H1 (cell line): ENCODE measurements at regions not wholly inside any gene's neighbourhood (a gene's known extent, or its start where the extent isn't known, plus 50 kb on each side); places are given as distances from the start of the nearest gene placed in this dataset.

ENCODE experiments used
- CTCF ChIA-PET: fragments of 300-600 bp; sonication (Branson Sonifier 250); formaldehyde crosslinking; loops from one replicate; lab custom pipeline; 2021; ENCODE audit not compliant: partially characterized antibody; lab: Charles Lee
- POLR2A ChIA-PET: fragments of 300-600 bp; sonication (Branson Sonifier 250); formaldehyde crosslinking; loops from one replicate; lab custom pipeline; 2021; ENCODE audit warnings: inconsistent platforms; ENCODE audit not compliant: partially characterized antibody; lab: Charles Lee
- DNase-seq, 2 experiments: peaks; one replicate each; pipeline versions ENCODE4 v3.0.0 to v3.0.0-alpha.2; 2010 to 2022; ENCODE audit warnings: low spot score in 2 of 2, low read depth in 1 of 2, mixed read lengths in 1 of 2
- FAIRE-seq: peaks from 2 replicates; lab custom pipeline; 2011; peaks lifted over from hg19 to GRCh38; lab: Jason Lieb, UNC
- H2AFZ ChIP-seq: 2 replicates; pipeline ENCODE4 v1.8.1; 2012; ENCODE audit warnings: low read length, inconsistent platforms
- H2AK5ac ChIP-seq: 2 replicates; pipeline ENCODE4 v1.6.1; 2013; ENCODE audit warnings: low read depth, low read length
- H2BK120ac ChIP-seq: replicated peaks from 2 replicates; pipeline ENCODE3; 2013; ENCODE audit warnings: low read depth, low read length, inconsistent platforms
- H2BK12ac ChIP-seq: 2 replicates; pipeline ENCODE4 v1.6.1; 2013; ENCODE audit warnings: low read depth, low read length
- H2BK15ac ChIP-seq: 2 replicates; pipeline ENCODE4 v1.6.1; 2013; ENCODE audit warnings: low read length
- H2BK20ac ChIP-seq: 2 replicates; pipeline ENCODE4 v1.6.1; 2013; ENCODE audit warnings: low read length
- H2BK5ac ChIP-seq: 2 replicates; pipeline ENCODE4 v1.6.1; 2013; ENCODE audit warnings: low read depth, low read length
- H3K14ac ChIP-seq: 2 replicates; pipeline ENCODE4 v1.6.1; 2013; ENCODE audit warnings: inconsistent platforms; ENCODE audit not compliant: insufficient read length
- H3K18ac ChIP-seq: 2 replicates; pipeline ENCODE4 v1.6.1; 2013; ENCODE audit warnings: low read length; ENCODE audit errors: extremely low read depth
- H3K23ac ChIP-seq: 2 replicates; pipeline ENCODE4 v1.6.1; 2013; ENCODE audit warnings: inconsistent platforms; ENCODE audit not compliant: insufficient read length
- H3K23me2 ChIP-seq: 2 replicates; pipeline ENCODE4 v1.6.1; 2013; ENCODE audit warnings: low read depth, low read length
- H3K27ac ChIP-seq: 2 replicates; pipeline ENCODE4 v1.6.1; 2011; ENCODE audit warnings: low read depth, low read length, inconsistent platforms
- H3K27me3 ChIP-seq, 4 experiments: replicated peaks in 1 of 4; 1 replicate in 1 of 4; 2 replicates in 3 of 4; pipeline versions ENCODE4 v1.6.1 to v1.8.1; 2011 to 2013; ENCODE audit warnings: low read length in 3 of 4, mild to moderate bottlenecking in 3 of 4, inconsistent platforms in 2 of 4, mixed read lengths in 2 of 4, moderate library complexity in 1 of 4; ENCODE audit not compliant: control insufficient read depth in 3 of 4, insufficient read depth in 3 of 4; ENCODE audit errors: extremely low read depth in 1 of 4
- H3K36me3 ChIP-seq, 4 experiments: 2 replicates each; pipeline versions ENCODE4 v1.6.1 to v1.8.1; 2011 to 2013; ENCODE audit warnings: mild to moderate bottlenecking in 4 of 4, low read length in 3 of 4, moderate library complexity in 2 of 4, control low read depth in 1 of 4, inconsistent platforms in 1 of 4; ENCODE audit not compliant: insufficient read depth in 4 of 4, control insufficient read depth in 2 of 4
- H3K4ac ChIP-seq: replicated peaks from 2 replicates; pipeline ENCODE3; 2013; ENCODE audit warnings: low read length, low read depth, mixed read lengths, inconsistent platforms; ENCODE audit not compliant: insufficient read length
- H3K4me1 ChIP-seq, 4 experiments: replicated peaks in 1 of 4; 1 replicate in 1 of 4; 2 replicates in 3 of 4; pipeline versions ENCODE4 v1.6.1 to v1.8.1; 2011 to 2013; ENCODE audit warnings: low read length in 3 of 4, inconsistent platforms in 2 of 4, mixed read lengths in 1 of 4; ENCODE audit not compliant: insufficient read depth in 4 of 4, control insufficient read depth in 3 of 4
- H3K4me2 ChIP-seq, 2 experiments: 2 replicates each; pipeline versions ENCODE4 v1.6.1 to v1.8.1; 2011 to 2013; ENCODE audit warnings: low read depth in 2 of 2, low read length in 2 of 2, control low read depth in 1 of 2, inconsistent platforms in 1 of 2, mild to moderate bottlenecking in 1 of 2; ENCODE audit not compliant: insufficient read depth in 1 of 2
- H3K4me3 ChIP-seq, 4 experiments: fragments of 200-600, 300-600 bp in 1 of 4; sonication (generic), shearing (Covaris generic), sonication (Bioruptor Twin) in 1 of 4; 2 replicates each; pipeline versions ENCODE4 v1.5.1 to v1.8.1; 2011 to 2016; ENCODE audit warnings: low read length in 4 of 4, low read depth in 3 of 4, control low read depth in 2 of 4, inconsistent platforms in 2 of 4, mild to moderate bottlenecking in 2 of 4, mixed read lengths in 1 of 4, moderate library complexity in 1 of 4; ENCODE audit not compliant: insufficient read depth in 2 of 4; ENCODE audit errors: extremely low read depth in 1 of 4
- H3K56ac ChIP-seq: replicated peaks from 2 replicates; pipeline ENCODE3; 2013; ENCODE audit warnings: low read depth, mild to moderate bottlenecking, mixed read lengths, low read length, inconsistent platforms; ENCODE audit not compliant: insufficient read length
- H3K79me1 ChIP-seq: 2 replicates; pipeline ENCODE4 v1.6.1; 2013; ENCODE audit warnings: low read depth, low read length, control low read depth
- H3K79me2 ChIP-seq, 2 experiments: 2 replicates each; pipeline versions ENCODE4 v1.6.1 to v1.8.1; 2012 to 2013; ENCODE audit warnings: low read length in 2 of 2, mild to moderate bottlenecking in 2 of 2, inconsistent platforms in 1 of 2; ENCODE audit not compliant: insufficient read depth in 2 of 2, control insufficient read depth in 1 of 2
- H3K9ac ChIP-seq, 4 experiments: replicated peaks in 1 of 4; 1 replicate in 1 of 4; 2 replicates in 3 of 4; pipeline versions ENCODE4 v1.6.1 to v1.8.1; 2011 to 2013; ENCODE audit warnings: low read depth in 3 of 4, low read length in 3 of 4, control low read depth in 2 of 4, mild to moderate bottlenecking in 2 of 4, moderate library complexity in 2 of 4, inconsistent platforms in 1 of 4; ENCODE audit errors: extremely low read depth in 1 of 4
- H3K9me3 ChIP-seq, 2 experiments: 2 replicates each; pipeline versions ENCODE4 v1.6.1 to v1.8.1; 2012 to 2013; ENCODE audit warnings: mild to moderate bottlenecking in 2 of 2, moderate library complexity in 2 of 2, control low read depth in 1 of 2, inconsistent platforms in 1 of 2, low read depth in 1 of 2, low read length in 1 of 2, mixed read lengths in 1 of 2; ENCODE audit not compliant: insufficient read depth in 2 of 2
- H4K20me1 ChIP-seq, 2 experiments: replicated peaks in 1 of 2; 2 replicates each; pipeline versions ENCODE3 to v1.8.1; 2011 to 2013; ENCODE audit warnings: inconsistent platforms in 2 of 2, low read length in 2 of 2, mild to moderate bottlenecking in 1 of 2; ENCODE audit not compliant: insufficient read depth in 2 of 2, control insufficient read depth in 1 of 2
- H4K5ac ChIP-seq: 2 replicates; pipeline ENCODE4 v1.6.1; 2013; ENCODE audit warnings: low read length, low read depth, mixed read lengths, inconsistent platforms; ENCODE audit not compliant: insufficient read length
- H4K8ac ChIP-seq: 2 replicates; pipeline ENCODE4 v1.8.0; 2013; ENCODE audit warnings: mild to moderate bottlenecking, moderate library complexity, low read length, inconsistent platforms; ENCODE audit not compliant: insufficient read depth; ENCODE audit errors: extremely low read depth
- H4K91ac ChIP-seq: replicated peaks from 2 replicates; pipeline ENCODE3; 2013; ENCODE audit warnings: low read length, mixed read lengths, inconsistent platforms; ENCODE audit not compliant: insufficient read length
- CREB1 ChIP-seq: IDR thresholded peaks from 2 replicates; pipeline ENCODE4 v1.6.1; 2012; ENCODE audit warnings: inconsistent platforms
- RBBP5 ChIP-seq: IDR thresholded peaks from 2 replicates; pipeline ENCODE4 v1.7.1; 2012; ENCODE audit warnings: low read depth, mild to moderate bottlenecking, inconsistent platforms, low read length, moderate library complexity, borderline replicate concordance
- WGBS, 2 experiments: shearing (Covaris generic) in 1 of 2; methylation state at CpG; one replicate each; pipeline versions ENCODE4 v1.1.6 to v1.1.7; 2013 to 2015; ENCODE audit warnings: low lambda C conversion rate in 2 of 2, mixed read lengths in 2 of 2, inconsistent platforms in 1 of 2, low coverage in 1 of 2, missing lambda C conversion rate in 1 of 2; ENCODE audit not compliant: insufficient replicate concordance in 2 of 2, insufficient coverage in 1 of 2, insufficient read length in 1 of 2; ENCODE audit errors: extremely low coverage in 1 of 2, missing lambda C conversion rate in 1 of 2; 5-methylcytosine and 5-hydroxymethylcytosine counted together
- TF ChIP-seq, protein P1 (sequence below): IDR thresholded peaks from 2 replicates; pipeline ENCODE4 v1.6.1; 2012; ENCODE audit warnings: inconsistent platforms

DNA sequence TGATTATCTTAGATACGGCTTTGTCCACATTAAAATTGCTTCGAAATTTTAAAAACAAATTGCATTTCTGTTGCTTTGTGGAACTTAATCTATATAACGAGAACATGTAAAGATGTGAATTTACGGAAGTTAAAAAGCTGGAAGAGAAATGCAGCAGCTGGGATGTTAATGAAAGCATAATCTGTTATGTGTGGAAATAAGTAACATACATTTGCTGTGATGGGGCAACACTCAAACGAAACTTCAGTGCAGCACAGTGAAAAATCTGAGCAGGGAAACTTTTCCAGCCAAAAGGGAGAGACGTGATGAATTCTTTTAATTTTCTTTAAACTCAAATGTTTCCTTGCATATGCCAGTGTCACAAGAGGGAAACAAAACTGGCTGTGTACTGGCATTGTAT lies 276.7 kb upstream of the LMCD1 start:
- no peak overlapping the region for H4K8ac ChIP-seq
- H4K5ac ChIP-seq: no peak overlapping the region
- no peak overlapping the region for H2BK15ac ChIP-seq
- H3K14ac ChIP-seq: no peak overlapping the region
- H3K23ac ChIP-seq: no peak overlapping the region
- no peaks in the 10 kb centered on the region for H3K27me3 ChIP-seq
- no peak overlapping the region for H3K18ac ChIP-seq
- H3K23me2 ChIP-seq: no peaks in the 10 kb centered on the region
- no peak overlapping the region for H2BK5ac ChIP-seq
- H2AK5ac ChIP-seq: no peak overlapping the region
- H3K27ac ChIP-seq: no peak overlapping the region
- FAIRE-seq: no peak
- H2BK20ac ChIP-seq: no peak overlapping the region
- H2BK12ac ChIP-seq: no peak overlapping the region
- no peak overlapping the region for H2AFZ ChIP-seq
- CTCF ChIA-PET: interaction anchor here (1.0 to 13.9 kb wide), 2 partner anchors 15 to 88 kb away, joined by 3 to 99 read pairs; no protein-coding TSS in a partner anchor
- H2BK120ac ChIP-seq: no peak overlapping the region
- H3K4me3 ChIP-seq: no peak overlapping the region
- POLR2A ChIA-PET: no interaction called here
- no peaks in the 10 kb centered on the region for H3K9me3 ChIP-seq
- no peak for DNase-seq
- H4K91ac ChIP-seq: no peak overlapping the region
- no peaks in the 10 kb centered on the region for H3K4me1 ChIP-seq
- TF ChIP-seq RBBP5 (no peak), CREB1 (no peak)
- TF ChIP-seq, protein P1, sequence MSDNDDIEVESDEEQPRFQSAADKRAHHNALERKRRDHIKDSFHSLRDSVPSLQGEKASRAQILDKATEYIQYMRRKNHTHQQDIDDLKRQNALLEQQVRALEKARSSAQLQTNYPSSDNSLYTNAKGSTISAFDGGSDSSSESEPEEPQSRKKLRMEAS: no peak
- TF ChIP-seq, all 59 proteins: peak for 0
- no peaks in the 10 kb centered on the region for H3K79me2 ChIP-seq
- no peak overlapping the region for H3K56ac ChIP-seq
- H4K20me1 ChIP-seq: no peaks in the 10 kb centered on the region
- no peak overlapping the region for H3K9ac ChIP-seq
- H3K4ac ChIP-seq: no peak overlapping the region
- H3K4me2 ChIP-seq: no peak overlapping the region
- no peaks in the 10 kb centered on the region for H3K36me3 ChIP-seq
- no peaks in the 10 kb centered on the region for H3K79me1 ChIP-seq
- 86% methylated on average over 6 of the region's 6 CpGs; no CpG with 5 or more reads in 1 of the 2 experiments for WGBS, 2 experiments
